ENCODE measurements at regions not wholly inside any gene's neighbourhood (a gene's known extent, or its start where the extent isn't known, plus 50 kb on each side); places are given as distances from the start of the nearest gene placed in this dataset.
"Not testable (repeated sequence)": the region's sequence is repeated elsewhere in the genome, so short reads cannot be mapped to it uniquely, and the experiment has no call there.

DNA sequence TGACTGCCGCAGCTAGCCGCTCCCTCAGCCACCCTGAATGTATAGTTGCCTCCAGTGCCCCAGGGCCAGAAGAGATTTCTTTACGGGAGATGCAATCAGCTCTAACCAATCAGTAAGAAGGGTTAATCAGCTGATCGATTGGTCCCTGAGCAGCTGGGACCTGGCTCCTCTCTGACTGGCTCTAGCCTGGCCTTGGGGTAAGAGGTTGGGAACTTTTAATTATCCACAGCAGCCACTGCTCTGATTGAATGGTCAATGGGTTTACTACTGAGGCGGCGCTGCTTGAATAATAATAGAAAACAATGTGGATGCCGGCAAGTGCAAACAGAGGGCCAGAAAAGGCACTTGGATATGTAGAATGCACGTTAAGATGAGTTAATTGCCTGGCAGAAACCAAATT, 99.8 kb downstream of the TFAP2A start:
- Histone ChIP-seq H3K4me3 (no peak overlapping the region), H3K27me3 (ENCODE audit: low read depth) (peaks cover 70% of the 10 kb centered on the region), H3K9me3 (replicated peaks) (peaks cover 6% of the 10 kb centered on the region), H3K36me3 (no peaks in the 10 kb centered on the region), H3K4me1 (no peaks in the 10 kb centered on the region), H3K27ac (replicated peaks) (no peak overlapping the region)
- TF ChIP-seq, protein P1, sequence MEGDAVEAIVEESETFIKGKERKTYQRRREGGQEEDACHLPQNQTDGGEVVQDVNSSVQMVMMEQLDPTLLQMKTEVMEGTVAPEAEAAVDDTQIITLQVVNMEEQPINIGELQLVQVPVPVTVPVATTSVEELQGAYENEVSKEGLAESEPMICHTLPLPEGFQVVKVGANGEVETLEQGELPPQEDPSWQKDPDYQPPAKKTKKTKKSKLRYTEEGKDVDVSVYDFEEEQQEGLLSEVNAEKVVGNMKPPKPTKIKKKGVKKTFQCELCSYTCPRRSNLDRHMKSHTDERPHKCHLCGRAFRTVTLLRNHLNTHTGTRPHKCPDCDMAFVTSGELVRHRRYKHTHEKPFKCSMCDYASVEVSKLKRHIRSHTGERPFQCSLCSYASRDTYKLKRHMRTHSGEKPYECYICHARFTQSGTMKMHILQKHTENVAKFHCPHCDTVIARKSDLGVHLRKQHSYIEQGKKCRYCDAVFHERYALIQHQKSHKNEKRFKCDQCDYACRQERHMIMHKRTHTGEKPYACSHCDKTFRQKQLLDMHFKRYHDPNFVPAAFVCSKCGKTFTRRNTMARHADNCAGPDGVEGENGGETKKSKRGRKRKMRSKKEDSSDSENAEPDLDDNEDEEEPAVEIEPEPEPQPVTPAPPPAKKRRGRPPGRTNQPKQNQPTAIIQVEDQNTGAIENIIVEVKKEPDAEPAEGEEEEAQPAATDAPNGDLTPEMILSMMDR (IDR thresholded peaks at IDR 0.05; ENCODE audit: borderline replicate concordance) = no peak
- intact Hi-C loops (cut with micrococcal nuclease) = no loop called here
- DNase-seq = no peak

- intact Hi-C loops (cut with micrococcal nuclease) = no loop called here
- Histone ChIP-seq H3K4me1 (no peaks in the 10 kb centered on the region), H3K9me3 (replicated peaks) (peaks cover 6% of the 10 kb centered on the region), H3K4me3 (no peak overlapping the region), H3K36me3 (no peaks in the 10 kb centered on the region), H3K27ac (replicated peaks) (no peak overlapping the region), H3K27me3 (ENCODE audit: low read depth) (peaks cover 74% of the 10 kb centered on the region)
- no peak for DNase-seq
- TF ChIP-seq, protein P1 (IDR thresholded peaks at IDR 0.05; ENCODE audit: borderline replicate concordance) = no peak
These were observed 100.5 kb downstream of the TFAP2A start for GRCh38 chr6:10314163-10314955.

DNA sequence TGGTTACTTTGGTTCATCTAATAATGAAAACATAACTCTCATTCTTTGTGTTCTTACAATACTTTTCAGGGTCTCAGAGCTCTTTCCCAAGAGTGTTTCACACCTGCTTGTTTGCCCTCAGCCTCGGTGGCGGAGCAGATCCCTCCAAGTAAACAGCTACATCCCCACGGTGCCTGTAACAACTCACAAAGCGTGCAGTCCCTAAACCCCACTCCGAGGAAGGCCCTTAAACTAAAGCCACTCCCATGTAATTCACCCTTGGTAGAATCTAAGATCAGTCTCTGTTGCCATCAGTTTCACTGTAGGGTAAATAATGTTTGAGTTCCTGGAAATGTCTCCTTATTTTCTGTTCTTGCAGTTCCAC, 101.1 kb downstream of the TFAP2A start:
- H3K27me3 ChIP-seq (ENCODE audit: low read depth) = peaks cover 80% of the 10 kb centered on the region
- no peaks in the 10 kb centered on the region for H3K36me3 ChIP-seq
- DNase-seq = no peak
- H3K4me1 ChIP-seq = no peaks in the 10 kb centered on the region
- H3K27ac ChIP-seq (replicated peaks) = no peak overlapping the region
- TF ChIP-seq, protein P1 (IDR thresholded peaks at IDR 0.05; ENCODE audit: borderline replicate concordance) = no peak
- H3K4me3 ChIP-seq = no peak overlapping the region
- peaks cover 2% of the 10 kb centered on the region for H3K9me3 ChIP-seq (replicated peaks)
- intact Hi-C loops (cut with micrococcal nuclease) = no loop called here

GRCh38 chr6:10312445-10312844, 102.4 kb downstream of the TFAP2A start:
- no peaks in the 10 kb centered on the region for H3K4me1 ChIP-seq
- DNase-seq = no peak
- no peak overlapping the region for H3K27ac ChIP-seq (replicated peaks)
- intact Hi-C loops (cut with micrococcal nuclease) = no loop called here
- no peaks in the 10 kb centered on the region for H3K36me3 ChIP-seq
- TF ChIP-seq, protein P1 (IDR thresholded peaks at IDR 0.05; ENCODE audit: borderline replicate concordance) = no peak
- H3K9me3 ChIP-seq (replicated peaks) = no peaks in the 10 kb centered on the region
- H3K4me3 ChIP-seq = no peak overlapping the region
- H3K27me3 ChIP-seq (ENCODE audit: low read depth) = peaks cover 76% of the 10 kb centered on the region

DNA sequence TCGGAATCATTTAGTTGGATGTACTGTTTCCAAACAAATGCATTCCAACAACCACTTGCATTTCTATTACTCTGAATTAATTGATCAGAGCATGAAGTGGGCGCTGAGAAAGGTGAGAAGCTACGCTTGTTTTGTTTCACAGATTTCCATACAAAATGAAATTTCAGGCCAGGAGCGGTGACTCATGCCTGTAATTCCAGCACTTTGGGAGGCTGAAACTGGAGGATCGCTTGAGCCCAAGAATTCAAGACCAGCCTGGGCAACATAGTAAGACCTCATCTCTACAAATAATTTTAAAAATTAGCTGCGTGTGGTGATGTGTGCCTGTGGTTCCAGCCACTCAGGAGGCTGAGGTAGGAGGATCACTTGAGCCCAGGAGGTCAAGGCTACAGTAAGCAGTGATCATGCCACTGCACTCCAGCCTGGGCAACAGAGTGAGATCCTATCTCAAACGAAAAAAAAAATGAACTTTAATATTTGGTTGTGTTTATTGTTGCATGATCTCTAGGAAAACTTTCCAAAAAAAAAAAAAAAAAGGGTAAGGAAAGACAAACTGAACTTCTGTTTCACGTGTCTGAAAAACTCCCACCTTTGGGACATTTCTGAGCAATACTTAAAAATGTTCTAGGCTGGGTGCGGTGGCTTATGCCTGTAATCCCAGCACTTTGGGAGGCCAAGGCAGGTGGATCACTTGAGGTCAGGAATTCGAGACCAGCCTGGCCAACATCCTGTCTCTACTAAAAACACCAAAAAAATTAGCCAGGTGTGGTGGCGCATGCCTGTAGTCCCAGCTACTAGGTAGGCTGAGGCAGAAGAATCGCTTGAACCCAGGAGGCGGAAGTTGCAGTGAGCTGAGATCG, 103.1 kb downstream of the TFAP2A start:
- H3K4me1 ChIP-seq; intact Hi-C loops (cut with micrococcal nuclease); H3K36me3 ChIP-seq; H3K9me3 ChIP-seq (replicated peaks); H3K4me3 ChIP-seq; H3K27ac ChIP-seq (replicated peaks); DNase-seq: not testable (repeated sequence)
- H3K27me3 ChIP-seq (ENCODE audit: low read depth) = peaks cover 70% of the 10 kb centered on the region

- H3K9me3 ChIP-seq (replicated peaks) = no peaks in the 10 kb centered on the region
- no peaks in the 10 kb centered on the region for H3K4me1 ChIP-seq
- no peaks in the 10 kb centered on the region for H3K36me3 ChIP-seq
- peaks cover 60% of the 10 kb centered on the region for H3K27me3 ChIP-seq (ENCODE audit: low read depth)
- TF ChIP-seq, protein P1 (IDR thresholded peaks at IDR 0.05; ENCODE audit: borderline replicate concordance) = no peak
- no peak for DNase-seq
- intact Hi-C loops (cut with micrococcal nuclease) = no loop called here
- no peak overlapping the region for H3K4me3 ChIP-seq
- H3K27ac ChIP-seq (replicated peaks) = no peak overlapping the region
These were observed 104.0 kb downstream of the TFAP2A start for GRCh38 chr6:10310826-10311225.

Measured in left ventricle myocardium inferior (tissue), 1 donor.